ENCODE measurements at regions not wholly inside any gene's neighbourhood (a gene's known extent, or its start where the extent isn't known, plus 50 kb on each side); places are given as distances from the start of the nearest gene placed in this dataset.

DNA sequence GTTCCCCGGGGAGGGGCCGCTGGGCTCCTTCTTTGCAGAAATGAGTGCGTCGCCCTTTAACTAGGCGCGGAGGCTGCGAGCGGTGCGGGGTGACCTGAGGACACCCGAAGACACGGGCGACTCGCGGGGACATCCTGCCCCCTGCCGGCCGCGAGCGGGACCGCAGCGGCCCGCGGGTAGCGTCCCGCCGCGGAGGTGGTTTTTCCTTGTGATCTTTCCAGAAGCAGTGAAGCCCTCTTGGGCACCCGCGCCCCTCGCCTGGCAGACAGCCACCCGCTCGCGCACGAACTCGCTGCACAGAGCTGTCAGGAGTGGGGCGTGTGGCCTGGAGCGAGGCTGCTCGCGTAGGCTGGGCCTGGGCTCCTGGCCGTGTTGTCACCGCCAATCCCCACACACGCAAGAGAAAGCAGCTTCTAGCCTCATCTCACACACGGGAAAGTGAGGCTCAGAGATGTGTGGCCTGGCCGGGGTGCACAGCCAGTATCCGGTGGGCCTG lies 67.2 kb downstream of the DIO3 start:
- TF ChIP-seq EP300 (IDR thresholded peaks at IDR 0.05): no peak
- TF ChIP-seq, protein P1, sequence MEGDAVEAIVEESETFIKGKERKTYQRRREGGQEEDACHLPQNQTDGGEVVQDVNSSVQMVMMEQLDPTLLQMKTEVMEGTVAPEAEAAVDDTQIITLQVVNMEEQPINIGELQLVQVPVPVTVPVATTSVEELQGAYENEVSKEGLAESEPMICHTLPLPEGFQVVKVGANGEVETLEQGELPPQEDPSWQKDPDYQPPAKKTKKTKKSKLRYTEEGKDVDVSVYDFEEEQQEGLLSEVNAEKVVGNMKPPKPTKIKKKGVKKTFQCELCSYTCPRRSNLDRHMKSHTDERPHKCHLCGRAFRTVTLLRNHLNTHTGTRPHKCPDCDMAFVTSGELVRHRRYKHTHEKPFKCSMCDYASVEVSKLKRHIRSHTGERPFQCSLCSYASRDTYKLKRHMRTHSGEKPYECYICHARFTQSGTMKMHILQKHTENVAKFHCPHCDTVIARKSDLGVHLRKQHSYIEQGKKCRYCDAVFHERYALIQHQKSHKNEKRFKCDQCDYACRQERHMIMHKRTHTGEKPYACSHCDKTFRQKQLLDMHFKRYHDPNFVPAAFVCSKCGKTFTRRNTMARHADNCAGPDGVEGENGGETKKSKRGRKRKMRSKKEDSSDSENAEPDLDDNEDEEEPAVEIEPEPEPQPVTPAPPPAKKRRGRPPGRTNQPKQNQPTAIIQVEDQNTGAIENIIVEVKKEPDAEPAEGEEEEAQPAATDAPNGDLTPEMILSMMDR (IDR thresholded peaks at IDR 0.05): peak; percentile 99 to 100 (median 100)
- TF ChIP-seq POLR2A (IDR thresholded peaks at IDR 0.05; ENCODE audit: low read depth): no peak
- peak in 1 of 2 donors; percentile 59 for TF ChIP-seq POLR2AphosphoS5 (IDR thresholded peaks at IDR 0.05)

Measured in esophagus muscularis mucosa (tissue), 4 donors.